Pancreas (tissue), 10 donors: ENCODE measurements at regions not wholly inside any gene's neighbourhood (a gene's known extent, or its start where the extent isn't known, plus 50 kb on each side); places are given as distances from the start of the nearest gene placed in this dataset.

ENCODE experiments used
- ATAC-seq, 4 donors: fragments of 200-7000 bp; cut with Tn5 transposase; one replicate each; pipeline versions ENCODE4 v1.8.0 to v1.9.1; 2020; ENCODE audit warnings: mild to moderate bottlenecking in 4 of 4, moderate library complexity in 4 of 4
- DNase-seq, 6 donors: peaks; one replicate each; pipeline ENCODE4 v3.0.0-alpha.2; 2020
- FAIRE-seq: peaks from 2 replicates; lab custom pipeline; 2012; peaks lifted over from hg19 to GRCh38; lab: Jason Lieb, UNC
- H3K27ac ChIP-seq, 4 donors: fragments of 200-600 bp; sonication (generic); 1 replicate in 3 of 4; 2 replicates in 1 of 4; pipeline versions ENCODE4 v1.5.0 to v1.8.0; 2020
- H3K27me3 ChIP-seq, 4 donors: fragments of 200-600 bp; one replicate each; pipeline ENCODE4 v1.8.0; 2021
- H3K36me3 ChIP-seq, 3 donors: fragments of 200-600 bp; sonication (generic) in 1 of 3; one replicate each; pipeline versions ENCODE4 v1.5.0 to v1.8.0; 2020 to 2021
- H3K4me1 ChIP-seq, 3 donors: fragments of 200-600 bp; one replicate each; pipeline ENCODE4 v1.8.0; 2021
- H3K4me3 ChIP-seq, 4 donors: fragments of 200-600 bp; sonication (generic) in 2 of 4; one replicate each; pipeline versions ENCODE4 v1.5.0 to v1.8.0; 2020 to 2021
- H3K9me3 ChIP-seq, 4 donors: fragments of 200-600 bp; one replicate each; pipeline ENCODE4 v1.8.0; 2021
- CTCF ChIP-seq, 4 donors: fragments of 200-600 bp; sonication (generic) in 3 of 4; IDR thresholded peaks; one replicate each; pipeline versions ENCODE4 v1.5.0 to v1.8.0; 2021; ENCODE audit warnings: antibody characterized with exemption in 4 of 4
- WGBS, 2 donors: extraction: QIAGEN DNeasy Blood & Tissue Kit; methylation state at CpG; one replicate each; pipeline ENCODE4 v1.1.7; 2013; 5-methylcytosine and 5-hydroxymethylcytosine counted together
- intact Hi-C, 3 donors: fragments of 100-400 bp; cut with DNase I; formaldehyde crosslinking; loops; one replicate each; pipeline versions ENCODE4 v1.11.1 to v1.14.2; 2022
- donor health status: healthy with polysubstance abuse.
- donor health status: DM: no; HTN: no; CAD: no; lungs with moderate emphysema.
- donor health status: DM: no; HTN: no; CAD: no.
- donor health status: control.
- donor health status: control.
- donor health status: Bipolar disorder and iron deficiency.
- donor health status: DM: yes; HTN: yes; CAD: no.
- donor health status: DM: no; HTN: no; CAD: no.
- donor health status: DM: no; HTN: no; CAD: no.
- donor health status: DM: yes; HTN: yes; CAD: no.

- H3K4me1 ChIP-seq: no peaks in the 10 kb centered on the region
- no peak for DNase-seq
- no peak for FAIRE-seq
- no peaks in the 10 kb centered on the region for H3K36me3 ChIP-seq
- no peaks in the 10 kb centered on the region for H3K9me3 ChIP-seq
- 77 to 88% methylated on average over 2 of the region's 2 CpGs for WGBS, 2 donors
- no peak overlapping the region for H3K4me3 ChIP-seq
- H3K27me3 ChIP-seq: no peaks in the 10 kb centered on the region
- intact Hi-C loops: no loop called here
- ATAC-seq: no peak
- no peak overlapping the region for H3K27ac ChIP-seq
- TF ChIP-seq CTCF (IDR thresholded peaks at IDR 0.05): no peak
Measured at GRCh38 chr3:189534531-189534930, 96.7 kb upstream of the TP63 start.

GRCh38 chr3:189537135-189537534 is 94.1 kb upstream of the TP63 start:
- intact Hi-C loops: no loop called here
- DNase-seq: no peak
- H3K9me3 ChIP-seq: no peaks in the 10 kb centered on the region
- WGBS, 2 donors: 76 to 96% methylated on average over 1 of the region's 1 CpG
- no peaks in the 10 kb centered on the region for H3K36me3 ChIP-seq
- no peaks in the 10 kb centered on the region for H3K4me1 ChIP-seq
- H3K4me3 ChIP-seq: no peak overlapping the region
- no peak for FAIRE-seq
- H3K27me3 ChIP-seq: no peaks in the 10 kb centered on the region
- no peak overlapping the region for H3K27ac ChIP-seq
- ATAC-seq: no peak
- TF ChIP-seq CTCF (IDR thresholded peaks at IDR 0.05): no peak

GRCh38 chr3:189547448-189547847 is 83.7 kb upstream of the TP63 start:
- ATAC-seq (no peak), DNase-seq (no peak), FAIRE-seq (no peak)
- intact Hi-C loops: no loop called here
- no peak overlapping the region for H3K4me3 ChIP-seq
- H3K4me1 ChIP-seq: no peaks in the 10 kb centered on the region
- no peak for TF ChIP-seq CTCF (IDR thresholded peaks at IDR 0.05)
- H3K27ac ChIP-seq: no peak overlapping the region
- no peaks in the 10 kb centered on the region for H3K9me3 ChIP-seq
- no peaks in the 10 kb centered on the region for H3K27me3 ChIP-seq
- no peaks in the 10 kb centered on the region for H3K36me3 ChIP-seq

DNA sequence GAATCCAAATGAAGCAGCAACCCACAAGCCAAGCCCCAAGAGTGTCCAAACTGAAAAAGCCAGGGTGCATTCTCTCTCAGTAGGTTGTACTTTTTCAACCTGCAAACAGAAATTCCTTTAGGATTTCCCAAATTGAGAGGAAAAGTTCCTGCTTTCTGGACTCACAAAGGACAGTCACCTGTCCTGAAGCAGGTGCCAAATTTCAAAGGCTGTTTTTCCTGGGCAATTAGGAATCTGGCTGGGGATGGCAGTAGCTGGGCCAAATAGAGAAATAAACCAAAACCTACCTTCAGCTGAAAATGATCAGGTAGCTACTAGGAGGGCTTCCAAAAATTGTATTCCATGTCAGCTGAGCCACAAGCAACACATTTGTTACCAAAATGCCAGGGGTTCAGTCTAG is 83.1 kb upstream of the TP63 start:
- ATAC-seq: no peak

DNA sequence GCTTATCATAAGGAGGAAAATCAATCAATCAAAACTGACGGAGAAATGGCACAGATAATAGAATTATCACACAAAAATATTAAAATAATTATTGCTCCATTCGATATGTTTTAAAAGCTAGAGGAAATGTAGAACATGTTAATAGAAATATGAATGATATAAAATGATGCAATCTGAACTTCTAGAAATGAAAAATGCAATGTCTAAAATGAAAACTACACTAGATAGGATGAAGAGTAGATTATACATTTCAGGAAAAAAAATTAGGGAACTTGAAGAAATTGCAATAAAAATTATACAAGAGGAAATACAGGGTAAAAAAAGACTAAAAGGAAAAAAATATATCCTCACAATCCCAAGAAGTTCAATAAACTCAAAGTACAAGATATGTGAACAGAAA is 80.2 kb upstream of the TP63 start:
- H3K36me3 ChIP-seq: no peaks in the 10 kb centered on the region
- TF ChIP-seq CTCF (IDR thresholded peaks at IDR 0.05): no peak
- intact Hi-C loops: no loop called here
- no peak for DNase-seq
- no peaks in the 10 kb centered on the region for H3K9me3 ChIP-seq
- WGBS, 2 donors: 37 to 42% methylated on average over 2 of the region's 2 CpGs
- no peak overlapping the region for H3K27ac ChIP-seq
- H3K27me3 ChIP-seq: no peaks in the 10 kb centered on the region
- H3K4me1 ChIP-seq: no peaks in the 10 kb centered on the region
- no peak overlapping the region for H3K4me3 ChIP-seq
- no peak for ATAC-seq
- no peak for FAIRE-seq

More for the DNA sequence above, 83.1 kb upstream of the TP63 start:
- no peak overlapping the region for H3K27ac ChIP-seq
- TF ChIP-seq CTCF (IDR thresholded peaks at IDR 0.05): no peak
- H3K4me1 ChIP-seq: no peaks in the 10 kb centered on the region
- intact Hi-C loops: no loop called here
- H3K27me3 ChIP-seq: no peaks in the 10 kb centered on the region
- H3K9me3 ChIP-seq: no peaks in the 10 kb centered on the region
- no peaks in the 10 kb centered on the region for H3K36me3 ChIP-seq
- no peak overlapping the region for H3K4me3 ChIP-seq
- no peak for DNase-seq
- no peak for FAIRE-seq
